Neural cell (in vitro differentiated cells): ENCODE measurements at regions not wholly inside any gene's neighbourhood (a gene's known extent, or its start where the extent isn't known, plus 50 kb on each side); places are given as distances from the start of the nearest gene placed in this dataset.

Experiments used
- CTCF ChIP-seq: fragments of 450-650 bp; IDR thresholded peaks from 2 replicates; pipeline ENCODE4 v1.5.1; 2014; ENCODE audit warnings: antibody characterized with exemption, mild to moderate bottlenecking, moderate library complexity; ENCODE audit not compliant: poor library complexity, severe bottlenecking
- EZH2 ChIP-seq: fragments of 200-600, 300-800 bp; shearing (Covaris generic), sonication (generic); IDR thresholded peaks from 2 replicates; pipeline ENCODE4 v1.6.1; 2014; ENCODE audit warnings: antibody characterized with exemption, low read length, borderline replicate concordance, mild to moderate bottlenecking; ENCODE audit not compliant: insufficient read depth, poor library complexity, severe bottlenecking

DNA sequence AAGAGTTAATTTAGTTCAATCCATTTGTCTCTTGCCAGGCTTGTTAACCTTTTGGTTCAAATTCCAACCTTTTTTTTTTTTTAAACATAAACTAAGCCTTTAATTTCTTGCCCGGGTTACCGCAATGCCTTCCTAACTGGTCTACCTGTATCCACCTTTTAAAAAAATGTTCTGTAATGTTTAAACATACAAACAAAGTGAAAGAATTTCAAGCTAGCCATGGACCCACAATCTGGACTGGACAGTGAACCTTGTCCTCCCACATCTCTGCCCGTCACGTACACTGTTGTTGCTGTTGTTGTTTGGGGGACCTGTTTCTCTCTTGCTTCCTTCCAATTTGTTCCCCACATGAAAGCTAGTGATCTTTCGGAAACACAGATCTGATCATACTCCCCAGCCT lies 724.7 kb upstream of the AUTS2 start:
- TF ChIP-seq EZH2 (no peak), CTCF (no peak)
